ENCODE measurements at regions not wholly inside any gene's neighbourhood (a gene's known extent, or its start where the extent isn't known, plus 50 kb on each side); places are given as distances from the start of the nearest gene placed in this dataset.

DNA sequence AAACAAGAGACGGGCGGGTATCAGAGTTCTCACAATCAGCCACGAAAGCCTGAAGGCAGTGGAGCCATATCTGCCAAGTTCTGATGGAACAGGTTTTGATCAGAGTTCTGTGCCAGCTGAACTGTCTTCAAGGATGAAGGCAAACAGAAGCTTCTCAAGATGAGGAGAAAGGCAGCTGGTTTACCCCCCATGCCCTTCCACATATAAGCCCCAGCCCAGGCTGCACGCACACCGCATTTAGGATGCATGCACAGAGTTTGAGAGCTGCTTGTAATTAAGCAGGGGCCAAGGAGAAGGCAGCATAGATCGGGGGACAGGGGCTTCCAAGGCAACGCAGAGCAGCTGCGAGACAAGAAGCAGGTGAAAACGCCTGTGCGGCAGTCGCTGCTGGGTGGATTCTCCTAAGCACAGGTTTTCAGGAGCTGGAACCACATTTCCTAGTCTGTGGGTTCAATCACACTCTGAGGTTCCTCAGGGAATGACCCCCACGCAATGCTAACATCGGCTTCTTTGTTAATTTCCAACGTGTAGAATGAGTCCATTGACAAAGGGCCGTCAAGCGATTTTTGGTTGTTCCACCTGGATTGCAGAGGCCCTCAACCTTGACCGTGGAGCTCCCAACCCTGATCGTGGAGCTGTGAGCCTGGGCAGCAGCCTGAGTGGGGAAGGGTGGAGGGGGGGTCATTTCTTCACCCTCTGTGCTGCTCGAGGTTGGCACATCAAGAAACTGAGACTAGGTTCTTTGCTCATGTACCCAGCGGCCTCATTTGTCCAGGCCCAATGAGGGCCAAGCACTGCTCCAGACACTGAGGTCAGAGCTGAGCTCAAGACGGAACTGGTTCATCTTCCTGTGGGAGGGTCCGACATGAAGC lies 81.7 kb upstream of the SHISAL1 start:
- Histone ChIP-seq H3K36me3 (no peaks in the 10 kb centered on the region), H3K4me3 (no peak overlapping the region), H3K27ac (no peak overlapping the region), H3K4me1 (no peaks in the 10 kb centered on the region), H3K9me3 (no peaks in the 10 kb centered on the region), H3K27me3 (no peaks in the 10 kb centered on the region)
- ATAC-seq, result no peak
- TF ChIP-seq, protein P1, sequence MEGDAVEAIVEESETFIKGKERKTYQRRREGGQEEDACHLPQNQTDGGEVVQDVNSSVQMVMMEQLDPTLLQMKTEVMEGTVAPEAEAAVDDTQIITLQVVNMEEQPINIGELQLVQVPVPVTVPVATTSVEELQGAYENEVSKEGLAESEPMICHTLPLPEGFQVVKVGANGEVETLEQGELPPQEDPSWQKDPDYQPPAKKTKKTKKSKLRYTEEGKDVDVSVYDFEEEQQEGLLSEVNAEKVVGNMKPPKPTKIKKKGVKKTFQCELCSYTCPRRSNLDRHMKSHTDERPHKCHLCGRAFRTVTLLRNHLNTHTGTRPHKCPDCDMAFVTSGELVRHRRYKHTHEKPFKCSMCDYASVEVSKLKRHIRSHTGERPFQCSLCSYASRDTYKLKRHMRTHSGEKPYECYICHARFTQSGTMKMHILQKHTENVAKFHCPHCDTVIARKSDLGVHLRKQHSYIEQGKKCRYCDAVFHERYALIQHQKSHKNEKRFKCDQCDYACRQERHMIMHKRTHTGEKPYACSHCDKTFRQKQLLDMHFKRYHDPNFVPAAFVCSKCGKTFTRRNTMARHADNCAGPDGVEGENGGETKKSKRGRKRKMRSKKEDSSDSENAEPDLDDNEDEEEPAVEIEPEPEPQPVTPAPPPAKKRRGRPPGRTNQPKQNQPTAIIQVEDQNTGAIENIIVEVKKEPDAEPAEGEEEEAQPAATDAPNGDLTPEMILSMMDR (IDR thresholded peaks at IDR 0.05), result no peak
- intact Hi-C loops (cut with DNase I), result no loop called here
- peak; percentile 42 for DNase-seq

DNA sequence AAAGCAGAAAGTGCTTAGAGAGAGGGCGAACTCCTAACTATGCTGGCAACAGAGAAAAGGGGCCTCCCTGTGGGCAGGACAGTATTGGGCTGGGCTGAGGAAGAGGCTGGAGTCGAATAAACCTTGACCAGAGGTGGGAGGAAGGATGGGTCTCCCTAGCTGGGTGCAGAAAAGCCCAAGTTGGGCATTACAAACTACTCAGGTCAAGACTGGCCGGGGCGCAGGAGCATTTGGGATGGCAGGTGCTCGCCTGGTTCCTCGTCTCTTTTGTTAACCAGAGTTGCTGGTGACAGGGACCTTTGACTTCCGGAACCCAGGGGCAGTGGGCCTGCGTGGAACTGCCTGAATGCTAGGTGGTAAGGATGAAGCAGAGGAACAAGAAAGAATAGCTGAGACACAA lies 80.3 kb upstream of the SHISAL1 start:
- no peaks in the 10 kb centered on the region for H3K9me3 ChIP-seq
- DNase-seq (peak; percentile 39), ATAC-seq (no peak)
- H3K4me3 ChIP-seq, result no peak overlapping the region
- TF ChIP-seq, protein P1 (IDR thresholded peaks at IDR 0.05), result no peak
- H3K27ac ChIP-seq, result no peak overlapping the region
- H3K4me1 ChIP-seq, result no peaks in the 10 kb centered on the region
- H3K27me3 ChIP-seq, result no peaks in the 10 kb centered on the region
- H3K36me3 ChIP-seq, result no peaks in the 10 kb centered on the region
- intact Hi-C loops (cut with DNase I), result no loop called here

DNA sequence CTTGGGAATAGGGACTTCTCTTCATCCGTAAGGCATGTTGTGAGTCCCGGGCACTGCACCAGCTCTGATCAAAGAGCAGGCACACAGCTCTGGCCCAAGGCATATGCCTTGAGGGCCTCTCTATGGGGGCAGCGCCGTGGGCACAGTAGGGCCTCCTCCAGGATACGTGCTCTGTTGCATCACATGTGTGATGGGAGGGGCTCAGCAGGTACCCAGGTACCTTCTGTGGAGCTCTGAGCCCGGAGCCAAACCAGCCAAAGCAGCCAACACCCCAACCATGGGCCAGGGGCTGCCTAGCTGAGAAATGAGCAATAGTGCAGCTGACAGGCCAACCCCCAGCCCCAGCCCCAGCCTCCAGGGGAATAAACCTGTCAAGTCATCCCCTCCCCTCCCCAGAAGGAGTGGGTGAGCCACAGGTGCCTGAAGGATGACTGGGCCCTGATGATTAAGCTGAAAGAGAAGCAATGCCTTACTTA lies 79.7 kb upstream of the SHISAL1 start:
- ATAC-seq (no peak), DNase-seq (peak; percentile 45)
- H3K27ac ChIP-seq, result no peak overlapping the region
- H3K36me3 ChIP-seq, result no peaks in the 10 kb centered on the region
- intact Hi-C loops (cut with DNase I), result no loop called here
- TF ChIP-seq, protein P1 (IDR thresholded peaks at IDR 0.05), result no peak
- H3K9me3 ChIP-seq, result no peaks in the 10 kb centered on the region
- H3K27me3 ChIP-seq, result no peaks in the 10 kb centered on the region
- no peak overlapping the region for H3K4me3 ChIP-seq
- H3K4me1 ChIP-seq, result no peaks in the 10 kb centered on the region

DNA sequence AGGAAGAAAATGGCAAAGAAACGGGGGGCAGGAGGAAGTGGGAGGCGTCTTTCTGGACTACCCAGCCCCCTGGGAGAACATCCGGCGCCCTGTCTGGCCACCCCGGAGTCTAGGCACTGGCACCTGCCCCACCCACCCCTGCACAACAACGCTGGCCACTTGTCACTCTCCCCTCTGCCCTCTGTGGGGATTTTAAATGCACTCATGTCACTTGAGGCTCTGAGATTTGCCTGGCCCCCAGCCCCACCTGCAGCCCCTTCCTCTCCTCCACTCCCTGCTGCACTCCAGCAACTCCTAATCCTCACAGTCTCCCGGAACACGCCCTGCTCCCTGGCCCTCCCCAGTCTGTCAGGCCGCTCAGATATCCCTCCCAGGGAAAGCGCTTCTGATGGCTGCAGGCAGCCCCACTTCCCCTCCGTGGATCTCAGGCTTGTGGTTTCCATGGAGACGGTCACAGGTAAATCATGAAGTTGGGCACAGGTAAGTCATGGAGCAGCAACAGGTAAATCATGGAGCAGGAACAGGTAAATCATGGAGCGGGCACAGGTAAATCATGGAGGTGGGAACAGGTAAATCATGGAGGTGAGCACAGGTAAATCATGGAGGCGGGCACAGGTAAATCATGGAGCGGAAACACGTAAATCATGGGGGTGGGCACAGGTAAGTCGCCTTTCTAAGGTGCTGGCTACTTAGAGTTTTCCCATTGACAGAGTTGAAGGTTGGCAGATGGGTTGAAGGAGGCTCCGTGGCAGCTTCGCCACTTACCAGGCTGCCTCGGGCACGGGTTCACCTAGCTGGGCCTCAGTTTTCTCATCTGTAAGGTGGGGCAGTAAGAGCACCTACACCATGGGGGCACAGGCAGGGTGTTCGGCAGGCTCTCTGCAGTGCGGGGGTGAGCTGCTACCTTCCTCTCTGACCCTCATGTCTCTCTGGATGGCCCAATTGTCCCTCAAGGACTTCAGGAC lies 79.0 kb upstream of the SHISAL1 start:
- Histone ChIP-seq H3K27me3 (peaks cover 4% of the 10 kb centered on the region), H3K36me3 (no peaks in the 10 kb centered on the region), H3K4me3 (no peak overlapping the region), H3K9me3 (no peaks in the 10 kb centered on the region), H3K27ac (no peak overlapping the region), H3K4me1 (no peaks in the 10 kb centered on the region)
- TF ChIP-seq, protein P1 (IDR thresholded peaks at IDR 0.05), result no peak
- peak; percentile 53 for DNase-seq
- no peak for ATAC-seq
- intact Hi-C loops (cut with DNase I), result no loop called here

DNA sequence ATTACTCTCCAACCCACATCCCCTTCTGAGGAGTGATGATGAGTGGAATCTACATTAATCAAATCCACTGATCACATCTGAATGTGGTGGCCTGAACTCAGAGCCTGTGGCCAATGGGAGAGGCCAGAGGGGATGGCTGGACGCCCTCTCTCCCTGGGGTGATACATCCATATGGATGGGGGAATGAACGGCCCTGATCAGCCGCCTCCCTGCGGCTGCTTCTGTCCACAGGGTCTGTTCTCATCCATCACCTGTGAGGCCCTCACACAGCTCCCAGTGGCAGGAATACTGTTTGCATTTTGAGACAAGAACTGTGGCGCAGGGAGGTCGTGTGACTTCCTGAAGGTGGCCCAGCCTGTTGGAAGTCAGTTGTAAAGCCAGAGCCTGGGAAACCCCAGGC lies 78.3 kb upstream of the SHISAL1 start:
- DNase-seq, result no peak
- TF ChIP-seq, protein P1 (IDR thresholded peaks at IDR 0.05), result no peak

More for the DNA sequence above, 78.3 kb upstream of the SHISAL1 start:
- Histone ChIP-seq H3K4me1 (no peaks in the 10 kb centered on the region), H3K9me3 (no peaks in the 10 kb centered on the region), H3K27ac (no peak overlapping the region), H3K4me3 (no peak overlapping the region), H3K27me3 (peaks cover 5% of the 10 kb centered on the region), H3K36me3 (no peaks in the 10 kb centered on the region)
- intact Hi-C loops (cut with DNase I), result no loop called here
- no peak for ATAC-seq
